CD14-positive monocyte (primary cell): ENCODE measurements at regions not wholly inside any gene's neighbourhood (a gene's known extent, or its start where the extent isn't known, plus 50 kb on each side); places are given as distances from the start of the nearest gene placed in this dataset.

Experiments
- DNase-seq, 3 donors: peaks; one replicate each; pipeline ENCODE4 v3.0.0-alpha.2; 2011 to 2022
- H2AFZ ChIP-seq: 2 replicates; pipeline ENCODE4 v1.6.0; 2012; ENCODE audit warnings: mild to moderate bottlenecking, low read depth, low read length, inconsistent platforms; ENCODE audit not compliant: insufficient read depth, poor library complexity, severe bottlenecking
- H3K27ac ChIP-seq, 2 donors: 1 replicate in 1 of 2; 2 replicates in 1 of 2; pipeline ENCODE4 v1.5.1; 2012 to 2013; ENCODE audit warnings: low read length in 2 of 2, control low read depth in 1 of 2, inconsistent platforms in 1 of 2, low read depth in 1 of 2, mild to moderate bottlenecking in 1 of 2
- H3K27me3 ChIP-seq, 2 donors: one replicate each; pipeline versions ENCODE4 v1.6.0 to v1.6.1; 2011 to 2013; ENCODE audit warnings: low read length in 2 of 2; ENCODE audit not compliant: control insufficient read depth in 2 of 2, insufficient read depth in 2 of 2
- H3K36me3 ChIP-seq, 2 donors: replicated peaks in 1 of 2; 1 replicate in 1 of 2; 2 replicates in 1 of 2; pipeline versions ENCODE4 v1.5.1 to v1.6.1; 2012 to 2013; ENCODE audit warnings: low read length in 2 of 2, control low read depth in 1 of 2, inconsistent platforms in 1 of 2, mild to moderate bottlenecking in 1 of 2; ENCODE audit not compliant: insufficient read depth in 2 of 2, control insufficient read depth in 1 of 2
- H3K4me1 ChIP-seq, 2 donors: 1 replicate in 1 of 2; 2 replicates in 1 of 2; pipeline versions ENCODE4 v1.5.1 to v1.6.1; 2012 to 2013; ENCODE audit warnings: low read length in 2 of 2, control low read depth in 1 of 2, inconsistent platforms in 1 of 2, mild to moderate bottlenecking in 1 of 2, moderate library complexity in 1 of 2; ENCODE audit not compliant: insufficient read depth in 2 of 2, control insufficient read depth in 1 of 2
- H3K4me2 ChIP-seq: replicated peaks from 2 replicates; pipeline ENCODE3; 2012; ENCODE audit warnings: low read length, moderate library complexity, mild to moderate bottlenecking; ENCODE audit not compliant: poor library complexity, severe bottlenecking; ENCODE audit errors: extremely low read depth
- H3K4me3 ChIP-seq, 3 experiments: fragments of 200-600 bp in 1 of 3; sonication (generic) in 1 of 3; replicated peaks in 1 of 3; 1 replicate in 2 of 3; 2 replicates in 1 of 3; pipeline ENCODE4 v1.5.1; 2011 to 2013; ENCODE audit warnings: low read length in 3 of 3, mild to moderate bottlenecking in 3 of 3, control low read depth in 2 of 3, low read depth in 2 of 3, inconsistent platforms in 1 of 3, moderate library complexity in 1 of 3
- H3K79me2 ChIP-seq: 2 replicates; pipeline ENCODE4 v1.6.0; 2012; ENCODE audit warnings: mild to moderate bottlenecking, control low read depth, inconsistent platforms, low read length, moderate library complexity; ENCODE audit not compliant: insufficient read depth
- H3K9ac ChIP-seq: 2 replicates; pipeline ENCODE4 v1.6.0; 2017; ENCODE audit warnings: low read length, mild to moderate bottlenecking; ENCODE audit not compliant: insufficient read depth, poor library complexity, severe bottlenecking
- H3K9me3 ChIP-seq, 2 donors: replicated peaks in 1 of 2; 1 replicate in 1 of 2; 2 replicates in 1 of 2; pipeline versions ENCODE4 v1.5.1 to v1.6.1; 2012 to 2013; ENCODE audit warnings: low read length in 2 of 2, control low read depth in 1 of 2; ENCODE audit not compliant: control insufficient read depth in 1 of 2, insufficient read depth in 1 of 2
- H4K20me1 ChIP-seq: 2 replicates; pipeline ENCODE4 v1.6.0; 2012; ENCODE audit warnings: mild to moderate bottlenecking, low read length, control low read depth, moderate library complexity; ENCODE audit not compliant: insufficient read depth
- H3K27ac Mint-ChIP-seq, 7 donors: one replicate each; pipeline ENCODE4 v1.8.0; 2020; ENCODE audit warnings: mild to moderate bottlenecking in 7 of 7, mixed read lengths in 7 of 7, moderate library complexity in 6 of 7, inconsistent platforms in 2 of 7
- H3K27me3 Mint-ChIP-seq, 3 donors: one replicate each; pipeline ENCODE4 v1.8.0; 2021 to 2022; ENCODE audit warnings: low read depth in 3 of 3, mild to moderate bottlenecking in 3 of 3, mixed read lengths in 3 of 3, moderate library complexity in 3 of 3, inconsistent platforms in 1 of 3
- H3K36me3 Mint-ChIP-seq, 2 donors: one replicate each; pipeline ENCODE4 v1.8.0; 2020; ENCODE audit warnings: mixed read lengths in 2 of 2, inconsistent platforms in 1 of 2, mild to moderate bottlenecking in 1 of 2
- H3K4me1 Mint-ChIP-seq: one replicate; pipeline ENCODE4 v1.8.0; 2020; ENCODE audit warnings: mild to moderate bottlenecking, mixed read lengths
- H3K4me3 Mint-ChIP-seq, 2 donors: one replicate each; pipeline ENCODE4 v1.8.0; 2020; ENCODE audit warnings: mild to moderate bottlenecking in 2 of 2, mixed read lengths in 2 of 2, moderate library complexity in 1 of 2
- H3K9me3 Mint-ChIP-seq, 7 donors: one replicate each; pipeline ENCODE4 v1.8.0; 2020 to 2022; ENCODE audit warnings: mixed read lengths in 7 of 7, mild to moderate bottlenecking in 6 of 7, moderate library complexity in 6 of 7, inconsistent platforms in 2 of 7
- WGBS: methylation state at CpG from one replicate; pipeline ENCODE4 v1.1.5; 2013; ENCODE audit warnings: missing lambda C conversion rate; ENCODE audit not compliant: insufficient coverage; 5-methylcytosine and 5-hydroxymethylcytosine counted together
- intact Hi-C, 2 donors: fragments of 100-400 bp; cut with micrococcal nuclease; formaldehyde crosslinking; loops; one replicate each; pipeline versions ENCODE4 v1.15.0 to v1.15.1; 2023
- TF ChIP-seq, protein P1 (sequence below): fragments of 200-600 bp; IDR thresholded peaks from one replicate; pipeline ENCODE4 v1.8.0; 2022; ENCODE audit warnings: antibody characterized with exemption, mild to moderate bottlenecking

DNA sequence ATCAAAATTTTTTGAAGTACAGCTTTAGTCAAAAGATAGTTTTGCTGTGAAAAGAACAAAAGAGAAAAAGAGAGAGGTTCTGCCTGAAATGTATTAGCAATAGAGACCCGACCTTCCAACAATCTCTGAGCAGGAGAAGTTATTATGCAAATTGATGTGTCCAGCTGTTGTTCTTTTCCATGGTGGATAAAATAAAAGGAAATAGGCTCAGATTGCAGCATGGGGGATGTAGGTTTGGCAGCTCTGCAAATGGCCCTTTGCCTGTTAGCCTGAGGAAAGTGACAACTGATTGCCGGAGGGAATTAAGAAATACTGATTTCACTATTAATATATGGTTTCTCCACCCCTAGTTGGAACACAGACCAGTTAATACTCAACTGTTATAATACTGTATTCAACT, 1283.2 kb upstream of the NXPH2 start:
- intact Hi-C loops = no loop called here
- H3K79me2 ChIP-seq = no peaks in the 10 kb centered on the region
- no peak overlapping the region for H3K27ac ChIP-seq
- Mint-ChIP-seq H3K36me3 (no peaks in the 10 kb centered on the region), H3K4me1 (no peaks in the 10 kb centered on the region), H3K27me3 (no peaks in the 10 kb centered on the region), H3K4me3 (no peak overlapping the region), H3K27ac (no peak overlapping the region), H3K9me3 (peaks cover 0 to 4% (median 2%) of the 10 kb centered on the region in 7 donors)
- H3K9me3 ChIP-seq = no peaks in the 10 kb centered on the region
- DNase-seq = no peak
- H3K4me2 ChIP-seq = no peak overlapping the region
- H3K4me3 ChIP-seq = no peak overlapping the region
- H3K27me3 ChIP-seq = no peaks in the 10 kb centered on the region
- H2AFZ ChIP-seq = no peak overlapping the region
- TF ChIP-seq, protein P1, sequence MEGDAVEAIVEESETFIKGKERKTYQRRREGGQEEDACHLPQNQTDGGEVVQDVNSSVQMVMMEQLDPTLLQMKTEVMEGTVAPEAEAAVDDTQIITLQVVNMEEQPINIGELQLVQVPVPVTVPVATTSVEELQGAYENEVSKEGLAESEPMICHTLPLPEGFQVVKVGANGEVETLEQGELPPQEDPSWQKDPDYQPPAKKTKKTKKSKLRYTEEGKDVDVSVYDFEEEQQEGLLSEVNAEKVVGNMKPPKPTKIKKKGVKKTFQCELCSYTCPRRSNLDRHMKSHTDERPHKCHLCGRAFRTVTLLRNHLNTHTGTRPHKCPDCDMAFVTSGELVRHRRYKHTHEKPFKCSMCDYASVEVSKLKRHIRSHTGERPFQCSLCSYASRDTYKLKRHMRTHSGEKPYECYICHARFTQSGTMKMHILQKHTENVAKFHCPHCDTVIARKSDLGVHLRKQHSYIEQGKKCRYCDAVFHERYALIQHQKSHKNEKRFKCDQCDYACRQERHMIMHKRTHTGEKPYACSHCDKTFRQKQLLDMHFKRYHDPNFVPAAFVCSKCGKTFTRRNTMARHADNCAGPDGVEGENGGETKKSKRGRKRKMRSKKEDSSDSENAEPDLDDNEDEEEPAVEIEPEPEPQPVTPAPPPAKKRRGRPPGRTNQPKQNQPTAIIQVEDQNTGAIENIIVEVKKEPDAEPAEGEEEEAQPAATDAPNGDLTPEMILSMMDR = no peak
- 79% methylated on average over 1 of the region's 2 CpGs for WGBS
- H3K4me1 ChIP-seq = no peaks in the 10 kb centered on the region
- no peak overlapping the region for H3K9ac ChIP-seq
- no peaks in the 10 kb centered on the region for H4K20me1 ChIP-seq
- H3K36me3 ChIP-seq = no peaks in the 10 kb centered on the region

DNA sequence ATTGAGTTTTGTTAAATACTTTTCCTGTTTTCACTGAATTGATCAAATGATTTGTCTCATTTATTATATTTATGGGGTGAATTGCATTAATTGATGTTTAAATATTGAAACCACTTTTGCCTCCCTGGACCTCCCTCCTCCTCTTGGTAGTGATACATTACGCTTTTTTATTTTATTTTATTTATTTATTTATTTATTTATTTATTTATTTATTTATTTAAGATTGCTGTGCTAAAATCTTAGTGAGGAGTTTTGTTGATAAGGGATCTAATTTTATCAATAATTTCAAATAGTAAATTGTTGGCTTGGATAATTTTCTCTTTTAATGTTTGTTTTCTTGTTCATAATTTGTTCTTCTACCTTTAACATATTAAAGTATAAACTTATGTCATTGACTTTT, 1281.0 kb upstream of the NXPH2 start:
- Histone ChIP-seq H3K9ac (no peak overlapping the region), H3K4me2 (no peak overlapping the region), H3K4me3 (no peak overlapping the region), H4K20me1 (no peaks in the 10 kb centered on the region), H3K4me1 (no peaks in the 10 kb centered on the region), H3K79me2 (no peaks in the 10 kb centered on the region), H3K9me3 (no peaks in the 10 kb centered on the region), H2AFZ (no peak overlapping the region), H3K36me3 (no peaks in the 10 kb centered on the region), H3K27ac (no peak overlapping the region), H3K27me3 (no peaks in the 10 kb centered on the region)
- Mint-ChIP-seq H3K36me3 (no peaks in the 10 kb centered on the region), H3K4me1 (no peaks in the 10 kb centered on the region), H3K9me3 (peaks cover 0 to 4% (median 2%) of the 10 kb centered on the region in 7 donors), H3K27ac (no peak overlapping the region), H3K4me3 (no peak overlapping the region), H3K27me3 (peaks cover 0 to 2% (median 0%) of the 10 kb centered on the region in 3 donors)
- WGBS = no CpG with 5 or more reads among the region's 1 CpG
- DNase-seq = no peak
- TF ChIP-seq, protein P1 = no peak
- intact Hi-C loops = no loop called here
